Type B pancreatic cell (in vitro differentiated cells): ENCODE measurements at regions not wholly inside any gene's neighbourhood (a gene's known extent, or its start where the extent isn't known, plus 50 kb on each side); places are given as distances from the start of the nearest gene placed in this dataset.

ENCODE experiments used
- DNase-seq: peaks from one replicate; pipeline ENCODE4 v3.0.0; 2021; ENCODE audit warnings: mixed read lengths; ENCODE audit not compliant: unreplicated experiment; ENCODE audit errors: extremely low spot score
- H3K27ac Mint-ChIP-seq: 2 replicates; pipeline ENCODE4 v1.8.0; 2021; ENCODE audit warnings: mild to moderate bottlenecking, mixed read lengths
- H3K27me3 Mint-ChIP-seq: 2 replicates; pipeline ENCODE4 v1.8.0; 2021; ENCODE audit warnings: mixed read lengths
- H3K36me3 Mint-ChIP-seq: 2 replicates; pipeline ENCODE4 v1.8.0; 2021; ENCODE audit warnings: mixed read lengths
- H3K4me1 Mint-ChIP-seq: one replicate; pipeline ENCODE4 v1.8.0; 2021; ENCODE audit warnings: mixed read lengths; ENCODE audit not compliant: unreplicated experiment
- H3K4me3 Mint-ChIP-seq: 2 replicates; pipeline ENCODE4 v1.8.0; 2021; ENCODE audit warnings: mild to moderate bottlenecking, mixed read lengths
- H3K9me3 Mint-ChIP-seq: 2 replicates; pipeline ENCODE4 v1.8.0; 2021; ENCODE audit warnings: mixed read lengths
- CTCF ChIP-seq: fragments of 200-600 bp; sonication (generic); conservative IDR thresholded peaks from 2 replicates; pipeline ENCODE4 v1.5.0; 2021; ENCODE audit warnings: antibody characterized with exemption, mild to moderate bottlenecking

GRCh38 chr6:151738267-151738666 lies 69.2 kb upstream of the ESR1 start:
- Mint-ChIP-seq H3K4me3 (no peak overlapping the region), H3K27me3 (peaks cover 7% of the 10 kb centered on the region), H3K27ac (no peak overlapping the region), H3K36me3 (no peaks in the 10 kb centered on the region), H3K9me3 (no peaks in the 10 kb centered on the region), H3K4me1 (no peaks in the 10 kb centered on the region)
- TF ChIP-seq CTCF = no peak
- no peak for DNase-seq

GRCh38 chr6:151738960-151739359 lies 68.5 kb upstream of the ESR1 start:
- peak; percentile 46 for TF ChIP-seq CTCF
- no peak for DNase-seq
- no peaks in the 10 kb centered on the region for H3K9me3 Mint-ChIP-seq
- H3K4me3 Mint-ChIP-seq = no peak overlapping the region
- H3K4me1 Mint-ChIP-seq = no peaks in the 10 kb centered on the region
- H3K27ac Mint-ChIP-seq = no peak overlapping the region
- H3K27me3 Mint-ChIP-seq = peaks cover 12% of the 10 kb centered on the region
- no peaks in the 10 kb centered on the region for H3K36me3 Mint-ChIP-seq

GRCh38 chr6:151740820-151741219 lies 66.7 kb upstream of the ESR1 start:
- H3K9me3 Mint-ChIP-seq = no peaks in the 10 kb centered on the region
- H3K27ac Mint-ChIP-seq = no peak overlapping the region
- no peak for TF ChIP-seq CTCF
- peaks cover 12% of the 10 kb centered on the region for H3K27me3 Mint-ChIP-seq
- no peak overlapping the region for H3K4me3 Mint-ChIP-seq
- no peak for DNase-seq
- no peaks in the 10 kb centered on the region for H3K36me3 Mint-ChIP-seq
- H3K4me1 Mint-ChIP-seq = no peaks in the 10 kb centered on the region

GRCh38 chr6:151747896-151748295 lies 59.6 kb upstream of the ESR1 start:
- Mint-ChIP-seq H3K4me1 (no peaks in the 10 kb centered on the region), H3K4me3 (no peak overlapping the region), H3K36me3 (no peaks in the 10 kb centered on the region), H3K9me3 (no peaks in the 10 kb centered on the region), H3K27me3 (peaks cover 6% of the 10 kb centered on the region), H3K27ac (no peak overlapping the region)
- no peak for TF ChIP-seq CTCF
- no peak for DNase-seq

GRCh38 chr6:151749341-151749740 lies 58.1 kb upstream of the ESR1 start:
- DNase-seq = no peak
- Mint-ChIP-seq H3K4me3 (no peak overlapping the region), H3K4me1 (no peaks in the 10 kb centered on the region), H3K9me3 (no peaks in the 10 kb centered on the region), H3K27me3 (no peaks in the 10 kb centered on the region), H3K27ac (no peak overlapping the region), H3K36me3 (no peaks in the 10 kb centered on the region)
- no peak for TF ChIP-seq CTCF

- no peak overlapping the region for H3K4me3 Mint-ChIP-seq
- H3K9me3 Mint-ChIP-seq = no peaks in the 10 kb centered on the region
- TF ChIP-seq CTCF = no peak
- H3K27me3 Mint-ChIP-seq = no peaks in the 10 kb centered on the region
- peaks cover 6% of the 10 kb centered on the region for H3K4me1 Mint-ChIP-seq
- DNase-seq = no peak
- no peaks in the 10 kb centered on the region for H3K36me3 Mint-ChIP-seq
- no peak overlapping the region for H3K27ac Mint-ChIP-seq
Observed at GRCh38 chr6:151753581-151753980, 53.9 kb upstream of the ESR1 start.
